ENCODE measurements at regions not wholly inside any gene's neighbourhood (a gene's known extent, or its start where the extent isn't known, plus 50 kb on each side); places are given as distances from the start of the nearest gene placed in this dataset.
"Not testable (repeated sequence)": the region's sequence is repeated elsewhere in the genome, so short reads cannot be mapped to it uniquely, and the experiment has no call there.

DNA sequence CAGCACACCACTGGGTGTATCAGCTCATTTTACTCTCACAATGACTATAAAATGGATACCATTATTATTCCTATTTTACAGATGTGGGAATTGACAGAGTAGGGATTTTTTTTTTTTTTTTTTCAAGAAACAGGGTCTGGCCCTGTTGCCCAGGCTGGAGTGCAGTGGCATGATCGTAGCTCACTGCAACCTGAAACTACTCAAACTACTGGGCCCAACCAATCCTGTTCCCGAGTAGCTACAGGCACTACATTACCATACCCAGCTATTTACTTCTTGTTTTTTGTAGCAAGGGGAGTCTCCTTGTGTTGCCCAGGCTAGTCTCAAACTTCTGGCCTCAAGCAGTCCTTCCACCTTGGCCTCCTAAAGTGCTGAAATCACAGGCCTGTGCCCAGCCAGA lies 95.2 kb downstream of the LARP7 start:
- TF ChIP-seq, protein P1, sequence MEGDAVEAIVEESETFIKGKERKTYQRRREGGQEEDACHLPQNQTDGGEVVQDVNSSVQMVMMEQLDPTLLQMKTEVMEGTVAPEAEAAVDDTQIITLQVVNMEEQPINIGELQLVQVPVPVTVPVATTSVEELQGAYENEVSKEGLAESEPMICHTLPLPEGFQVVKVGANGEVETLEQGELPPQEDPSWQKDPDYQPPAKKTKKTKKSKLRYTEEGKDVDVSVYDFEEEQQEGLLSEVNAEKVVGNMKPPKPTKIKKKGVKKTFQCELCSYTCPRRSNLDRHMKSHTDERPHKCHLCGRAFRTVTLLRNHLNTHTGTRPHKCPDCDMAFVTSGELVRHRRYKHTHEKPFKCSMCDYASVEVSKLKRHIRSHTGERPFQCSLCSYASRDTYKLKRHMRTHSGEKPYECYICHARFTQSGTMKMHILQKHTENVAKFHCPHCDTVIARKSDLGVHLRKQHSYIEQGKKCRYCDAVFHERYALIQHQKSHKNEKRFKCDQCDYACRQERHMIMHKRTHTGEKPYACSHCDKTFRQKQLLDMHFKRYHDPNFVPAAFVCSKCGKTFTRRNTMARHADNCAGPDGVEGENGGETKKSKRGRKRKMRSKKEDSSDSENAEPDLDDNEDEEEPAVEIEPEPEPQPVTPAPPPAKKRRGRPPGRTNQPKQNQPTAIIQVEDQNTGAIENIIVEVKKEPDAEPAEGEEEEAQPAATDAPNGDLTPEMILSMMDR (IDR thresholded peaks at IDR 0.05; ENCODE audit: low read depth, low read length) = no peak
- DNase-seq (ENCODE audit: low read depth in 2 of 2) = no peak
- H3K4me3 ChIP-seq (replicated peaks in 1 of 2; ENCODE audit: low read depth in 2 of 2, low read length in 2 of 2) = no peak overlapping the region

DNA sequence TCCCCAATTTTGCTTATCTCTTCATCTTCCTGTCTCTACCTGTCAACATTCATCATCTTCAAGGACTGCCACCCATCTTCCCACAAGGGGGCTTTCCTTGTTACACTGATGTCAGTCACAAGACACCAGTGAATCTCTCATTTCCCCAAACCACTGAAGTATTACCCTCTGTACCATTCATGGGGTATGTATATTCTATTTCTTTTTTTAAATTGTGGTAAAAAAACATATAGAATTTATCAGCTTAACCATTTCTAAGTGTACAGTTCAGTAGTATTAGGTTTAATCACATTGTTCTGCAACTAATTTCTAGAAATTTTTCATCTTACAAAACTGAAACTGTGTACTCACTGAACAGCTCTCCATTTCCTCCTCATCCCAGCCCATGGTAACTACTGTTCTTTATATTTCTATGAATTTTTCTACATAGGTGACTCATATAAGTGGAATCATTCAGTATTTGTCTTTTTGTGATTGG lies 98.6 kb downstream of the LARP7 start:
- H3K4me3 ChIP-seq (replicated peaks in 1 of 2; ENCODE audit: low read depth in 2 of 2, low read length in 2 of 2) = no peak overlapping the region
- DNase-seq (ENCODE audit: low read depth in 2 of 2) = peak in 1 of 2 donors; percentile 2
- TF ChIP-seq, protein P1 (IDR thresholded peaks at IDR 0.05; ENCODE audit: low read depth, low read length) = no peak

DNA sequence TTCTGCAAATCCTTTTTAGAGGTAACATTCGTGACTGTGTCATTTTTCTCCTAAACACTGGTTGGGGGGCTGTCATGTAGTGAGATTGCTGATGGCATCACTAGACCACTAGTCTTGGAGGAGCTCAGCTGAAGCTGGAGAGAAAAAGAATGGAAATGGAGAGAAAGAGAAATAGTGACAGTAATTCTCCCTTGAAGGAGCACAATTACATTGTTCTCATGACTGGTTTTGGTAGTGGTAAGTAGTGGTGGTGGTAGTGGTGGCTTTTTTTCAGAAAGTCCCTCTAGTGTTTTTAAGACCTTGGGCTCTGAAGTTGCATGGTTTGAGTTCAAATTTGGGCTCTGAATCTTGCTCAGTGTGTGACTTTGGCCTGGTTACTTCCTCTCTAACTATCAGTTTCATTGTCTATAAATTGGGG lies 99.8 kb downstream of the LARP7 start:
- H3K4me3 ChIP-seq (replicated peaks in 1 of 2; ENCODE audit: low read depth in 2 of 2, low read length in 2 of 2) = no peak overlapping the region
- DNase-seq (ENCODE audit: low read depth in 2 of 2) = no peak
- TF ChIP-seq, protein P1 (IDR thresholded peaks at IDR 0.05; ENCODE audit: low read depth, low read length) = no peak

DNA sequence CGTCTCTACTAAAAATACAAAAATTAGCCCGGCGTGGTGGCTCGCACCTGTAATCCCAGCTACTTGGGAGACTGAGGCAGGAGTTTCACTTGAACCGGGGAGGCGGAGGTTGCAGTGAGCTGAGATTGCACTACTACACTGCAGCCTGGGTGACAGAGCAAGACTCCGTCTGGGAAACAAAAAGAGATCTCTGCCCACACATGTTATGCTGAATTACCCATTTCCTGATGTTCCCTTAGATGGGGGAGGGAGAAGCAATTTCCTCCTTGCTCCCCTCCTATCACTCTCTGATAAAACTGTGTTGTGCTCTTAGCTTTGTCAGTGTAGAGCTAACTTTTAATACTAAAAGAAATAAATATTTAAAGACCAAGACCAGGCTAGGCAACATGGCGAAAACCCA lies 102.5 kb downstream of the LARP7 start:
- no peak overlapping the region for H3K4me3 ChIP-seq (replicated peaks in 1 of 2; ENCODE audit: low read depth in 2 of 2, low read length in 2 of 2)
- DNase-seq (ENCODE audit: low read depth in 2 of 2) = no peak
- TF ChIP-seq, protein P1 (IDR thresholded peaks at IDR 0.05; ENCODE audit: low read depth, low read length) = no peak

DNA sequence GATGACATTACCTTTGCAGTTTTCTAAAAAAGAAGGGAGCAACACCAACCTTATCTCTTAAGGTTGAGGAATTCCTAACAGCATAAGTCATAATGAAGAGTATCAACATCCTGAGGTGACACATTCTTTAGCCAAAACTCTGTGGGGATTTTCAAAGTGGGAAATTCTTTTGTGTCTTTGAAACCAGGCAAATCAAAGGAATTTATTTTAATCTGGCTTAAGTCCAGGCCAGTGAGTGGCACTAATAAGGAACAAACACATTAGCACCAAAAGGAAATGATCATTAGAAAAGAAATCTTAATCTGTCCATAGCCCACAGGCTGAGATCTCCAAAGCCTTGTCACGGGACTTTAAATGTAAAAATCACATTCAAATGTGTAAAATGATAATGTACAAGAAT lies 110.1 kb downstream of the LARP7 start:
- no peak overlapping the region for H3K4me3 ChIP-seq (replicated peaks in 1 of 2; ENCODE audit: low read depth in 2 of 2, low read length in 2 of 2)
- TF ChIP-seq, protein P1 (IDR thresholded peaks at IDR 0.05; ENCODE audit: low read depth, low read length) = no peak
- DNase-seq (ENCODE audit: low read depth in 2 of 2) = no peak

DNA sequence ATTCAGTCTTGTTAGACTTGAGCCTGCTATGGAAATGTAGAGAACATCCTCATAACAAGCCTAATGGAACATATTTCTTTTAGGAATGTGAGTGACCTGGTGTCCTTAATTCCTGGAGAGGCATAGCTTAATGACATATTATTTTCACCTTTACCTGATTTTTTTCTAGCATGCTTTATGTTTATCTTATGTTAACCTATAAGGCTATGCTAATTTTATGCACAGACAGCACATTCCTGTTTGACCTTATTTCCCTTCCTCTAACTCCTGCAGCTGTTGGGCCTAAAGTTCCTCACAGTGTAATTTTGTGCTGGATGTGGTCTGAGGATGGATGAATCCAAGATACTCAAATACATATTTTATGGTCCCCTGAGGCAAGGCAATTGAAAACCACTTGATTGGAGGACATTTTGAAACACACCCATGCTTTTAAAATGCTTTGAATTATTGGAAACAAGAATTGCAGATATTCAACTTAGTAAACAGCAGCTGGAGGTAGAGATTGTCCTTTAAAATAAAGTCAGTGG lies 111.5 kb downstream of the LARP7 start:
- DNase-seq (ENCODE audit: low read depth in 2 of 2) = no peak
- no peak overlapping the region for H3K4me3 ChIP-seq (replicated peaks in 1 of 2; ENCODE audit: low read depth in 2 of 2, low read length in 2 of 2)
- TF ChIP-seq, protein P1 (IDR thresholded peaks at IDR 0.05; ENCODE audit: low read depth, low read length) = no peak

DNA sequence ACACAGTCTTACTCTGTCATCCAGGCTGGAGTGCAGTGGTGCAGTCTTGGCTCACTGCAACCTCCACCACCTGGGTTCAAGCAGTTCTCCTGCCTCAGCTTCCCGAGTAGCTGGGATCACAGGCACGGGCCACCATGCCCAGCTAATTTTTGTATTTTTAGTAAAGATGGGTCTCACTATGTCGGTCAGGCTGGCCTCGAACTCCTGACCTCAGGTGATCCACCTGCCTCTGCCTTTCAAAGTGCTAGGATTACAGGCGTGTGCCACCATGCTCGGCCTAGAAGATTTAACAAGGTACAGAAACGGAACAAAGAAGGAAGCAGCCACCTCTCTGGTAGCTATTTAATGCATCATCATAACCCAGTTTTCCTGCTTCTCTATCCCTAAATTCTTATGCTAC lies 113.8 kb downstream of the LARP7 start:
- DNase-seq (ENCODE audit: low read depth in 2 of 2); H3K4me3 ChIP-seq (replicated peaks in 1 of 2; ENCODE audit: low read depth in 2 of 2, low read length in 2 of 2): not testable (repeated sequence)

All from cardiac fibroblast (primary cell).